HFFc6 (cell line): ENCODE measurements at regions not wholly inside any gene's neighbourhood (a gene's known extent, or its start where the extent isn't known, plus 50 kb on each side); places are given as distances from the start of the nearest gene placed in this dataset.
A peak's percentile ranks its signal among the peaks of the same experiment; 100 is the strongest.

Experiments used
- DNase-seq: peaks from one replicate; pipeline ENCODE4 v3.0.0-alpha.2; 2018
- H3K27ac Mint-ChIP-seq: 2 replicates; pipeline ENCODE4 v1.8.0; 2020; ENCODE audit warnings: mild to moderate bottlenecking, mixed read lengths
- H3K27me3 Mint-ChIP-seq: 2 replicates; pipeline ENCODE4 v1.8.0; 2021; ENCODE audit warnings: mild to moderate bottlenecking, moderate library complexity, mixed read lengths; ENCODE audit not compliant: insufficient read depth
- H3K36me3 Mint-ChIP-seq: 2 replicates; pipeline ENCODE4 v1.8.0; 2021; ENCODE audit warnings: low read depth, mixed read lengths
- H3K4me1 Mint-ChIP-seq: 2 replicates; pipeline ENCODE4 v1.8.0; 2020; ENCODE audit warnings: low read depth, mixed read lengths
- H3K4me3 Mint-ChIP-seq: 2 replicates; pipeline ENCODE4 v1.8.0; 2020; ENCODE audit warnings: mild to moderate bottlenecking, moderate library complexity, mixed read lengths
- H3K9me3 Mint-ChIP-seq: 2 replicates; pipeline ENCODE4 v1.8.0; 2020; ENCODE audit warnings: mild to moderate bottlenecking, mixed read lengths
- TF ChIP-seq, protein P1 (sequence below): fragments of 200-600 bp; sonication (generic); IDR thresholded peaks from 2 replicates; pipeline ENCODE4 v1.5.0; 2021; ENCODE audit warnings: antibody characterized with exemption, mild to moderate bottlenecking

DNA sequence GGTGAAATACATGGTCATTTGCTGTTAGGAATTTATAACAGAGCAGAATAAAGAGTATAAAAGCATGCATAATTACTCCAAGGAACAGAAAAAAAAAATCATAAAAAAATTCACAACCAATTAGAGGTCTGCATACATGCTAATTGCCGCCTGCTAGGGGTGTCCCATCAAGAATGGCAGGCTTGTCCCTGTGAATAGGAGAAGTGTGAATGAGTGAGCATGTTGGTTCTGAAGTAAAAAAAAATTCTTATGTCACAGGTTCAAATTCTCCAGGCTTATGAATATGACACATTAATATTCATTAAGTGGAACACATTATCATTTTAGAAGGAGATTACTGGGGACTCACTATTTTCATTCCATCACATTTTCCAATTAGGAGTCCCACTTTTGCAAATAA is 822.7 kb downstream of the NTRK3 start:
- TF ChIP-seq, protein P1, sequence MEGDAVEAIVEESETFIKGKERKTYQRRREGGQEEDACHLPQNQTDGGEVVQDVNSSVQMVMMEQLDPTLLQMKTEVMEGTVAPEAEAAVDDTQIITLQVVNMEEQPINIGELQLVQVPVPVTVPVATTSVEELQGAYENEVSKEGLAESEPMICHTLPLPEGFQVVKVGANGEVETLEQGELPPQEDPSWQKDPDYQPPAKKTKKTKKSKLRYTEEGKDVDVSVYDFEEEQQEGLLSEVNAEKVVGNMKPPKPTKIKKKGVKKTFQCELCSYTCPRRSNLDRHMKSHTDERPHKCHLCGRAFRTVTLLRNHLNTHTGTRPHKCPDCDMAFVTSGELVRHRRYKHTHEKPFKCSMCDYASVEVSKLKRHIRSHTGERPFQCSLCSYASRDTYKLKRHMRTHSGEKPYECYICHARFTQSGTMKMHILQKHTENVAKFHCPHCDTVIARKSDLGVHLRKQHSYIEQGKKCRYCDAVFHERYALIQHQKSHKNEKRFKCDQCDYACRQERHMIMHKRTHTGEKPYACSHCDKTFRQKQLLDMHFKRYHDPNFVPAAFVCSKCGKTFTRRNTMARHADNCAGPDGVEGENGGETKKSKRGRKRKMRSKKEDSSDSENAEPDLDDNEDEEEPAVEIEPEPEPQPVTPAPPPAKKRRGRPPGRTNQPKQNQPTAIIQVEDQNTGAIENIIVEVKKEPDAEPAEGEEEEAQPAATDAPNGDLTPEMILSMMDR = no peak
- H3K4me3 Mint-ChIP-seq = no peak overlapping the region
- no peaks in the 10 kb centered on the region for H3K9me3 Mint-ChIP-seq
- no peaks in the 10 kb centered on the region for H3K27me3 Mint-ChIP-seq
- DNase-seq = no peak
- H3K27ac Mint-ChIP-seq = no peak overlapping the region
- H3K36me3 Mint-ChIP-seq = no peaks in the 10 kb centered on the region
- H3K4me1 Mint-ChIP-seq = no peaks in the 10 kb centered on the region

DNA sequence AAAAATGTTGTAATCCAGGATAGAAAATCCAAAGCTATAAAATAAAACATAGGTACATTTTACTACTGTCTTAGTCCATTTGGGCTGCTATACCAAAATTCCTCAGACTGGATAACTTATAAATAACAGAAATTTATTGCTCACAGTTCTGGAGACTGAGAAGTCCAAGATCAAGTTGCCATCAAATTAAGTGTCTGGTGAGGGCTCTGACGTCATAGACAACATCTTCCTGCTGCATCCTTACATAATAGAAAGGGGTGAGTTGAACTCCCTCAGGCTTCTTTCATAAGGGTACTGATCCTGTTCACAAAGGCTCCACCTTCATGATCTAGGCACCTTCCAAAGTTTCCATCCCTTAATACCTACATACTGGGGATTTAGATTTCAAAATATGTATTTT is 826.8 kb downstream of the NTRK3 start:
- Mint-ChIP-seq H3K27ac (no peak overlapping the region), H3K9me3 (no peaks in the 10 kb centered on the region), H3K27me3 (no peaks in the 10 kb centered on the region), H3K4me3 (no peak overlapping the region), H3K4me1 (no peaks in the 10 kb centered on the region), H3K36me3 (no peaks in the 10 kb centered on the region)
- TF ChIP-seq, protein P1 = no peak
- DNase-seq = no peak

DNA sequence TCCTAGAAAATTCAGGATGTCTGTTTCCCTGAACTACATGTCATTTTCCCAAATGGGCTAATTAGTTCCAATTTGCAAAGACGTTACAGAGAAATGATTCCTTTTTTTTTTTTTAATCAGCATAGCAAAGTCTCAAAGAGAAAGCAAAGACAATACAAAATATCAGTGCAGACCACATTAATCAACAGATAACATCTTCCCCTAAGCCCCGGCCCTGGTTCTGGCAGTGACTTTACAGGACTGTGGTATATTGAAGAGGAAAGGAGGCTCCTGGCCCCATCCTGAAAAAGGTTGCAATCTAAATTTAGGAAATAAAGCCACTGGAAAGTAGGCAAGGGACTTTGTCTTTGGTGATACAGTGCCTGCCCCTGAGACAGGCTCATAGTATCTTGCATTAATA is 836.5 kb downstream of the NTRK3 start:
- Mint-ChIP-seq H3K36me3 (no peaks in the 10 kb centered on the region), H3K27me3 (no peaks in the 10 kb centered on the region), H3K4me1 (peaks cover 19% of the 10 kb centered on the region; the same call in 1 of the 2 replicates), H3K27ac (no peak overlapping the region), H3K4me3 (no peak overlapping the region), H3K9me3 (no peaks in the 10 kb centered on the region)
- no peak for DNase-seq
- TF ChIP-seq, protein P1 = no peak

DNA sequence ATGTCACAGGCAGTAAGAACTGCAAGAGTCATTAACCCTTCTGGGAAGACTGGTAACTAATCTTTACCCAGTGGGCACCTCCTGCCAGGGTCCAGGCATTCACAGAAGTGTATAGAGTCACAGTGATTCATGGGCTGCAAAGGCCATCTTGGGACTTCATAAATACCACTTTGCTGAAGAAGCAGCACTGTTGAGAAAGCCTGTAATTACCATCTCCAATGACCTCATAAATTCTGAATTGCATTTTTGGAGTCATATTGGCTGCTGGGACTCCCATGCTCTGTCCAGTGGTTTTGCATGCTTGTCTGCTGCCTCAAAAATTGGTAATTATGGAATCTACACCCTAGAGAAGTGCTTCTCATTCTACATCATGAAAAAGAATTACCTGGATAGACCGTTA is 837.2 kb downstream of the NTRK3 start:
- H3K27ac Mint-ChIP-seq = no peak overlapping the region
- H3K4me1 Mint-ChIP-seq = peaks cover 19% of the 10 kb centered on the region; the same call in 1 of the 2 replicates
- no peak overlapping the region for H3K4me3 Mint-ChIP-seq
- H3K36me3 Mint-ChIP-seq = no peaks in the 10 kb centered on the region
- TF ChIP-seq, protein P1 = no peak
- no peaks in the 10 kb centered on the region for H3K27me3 Mint-ChIP-seq
- DNase-seq = peak; percentile 51
- H3K9me3 Mint-ChIP-seq = no peaks in the 10 kb centered on the region

DNA sequence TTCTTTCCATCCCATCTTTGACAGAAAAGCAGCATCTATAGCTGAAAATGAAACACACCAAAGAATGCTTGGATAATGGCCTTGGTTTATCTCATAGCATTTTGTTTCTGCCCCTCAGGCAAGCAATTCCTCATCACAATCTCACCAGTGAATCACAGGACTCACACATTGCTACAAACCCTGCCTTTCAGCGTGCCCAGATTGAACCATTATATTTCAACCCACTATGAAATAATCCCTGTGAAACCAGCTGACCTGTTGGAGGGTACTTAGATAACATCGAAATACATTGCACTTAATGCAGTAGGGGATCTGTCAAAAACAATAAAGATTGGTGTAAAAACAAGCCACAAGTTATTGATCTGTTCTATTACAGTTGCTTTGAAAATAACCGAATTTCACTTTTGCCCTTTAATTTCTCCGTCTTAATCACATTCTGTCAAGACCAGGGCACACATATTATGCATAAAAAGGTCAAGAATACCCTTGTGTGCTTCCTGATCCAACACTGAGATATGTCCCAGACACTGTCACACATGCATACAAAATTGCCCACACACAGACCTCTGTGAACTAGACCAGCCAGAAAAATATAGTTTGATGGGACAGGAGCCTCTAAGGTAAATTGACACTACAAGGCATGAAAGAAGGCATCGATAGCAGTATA is 839.8 kb downstream of the NTRK3 start:
- H3K36me3 Mint-ChIP-seq = no peaks in the 10 kb centered on the region
- no peaks in the 10 kb centered on the region for H3K9me3 Mint-ChIP-seq
- no peaks in the 10 kb centered on the region for H3K27me3 Mint-ChIP-seq
- H3K27ac Mint-ChIP-seq = no peak overlapping the region
- DNase-seq = peak; percentile 60
- peaks cover 19% of the 10 kb centered on the region; the same call in 1 of the 2 replicates for H3K4me1 Mint-ChIP-seq
- H3K4me3 Mint-ChIP-seq = no peak overlapping the region
- TF ChIP-seq, protein P1 = no peak
